MM.1S (cell line): ENCODE measurements at regions not wholly inside any gene's neighbourhood (a gene's known extent, or its start where the extent isn't known, plus 50 kb on each side); places are given as distances from the start of the nearest gene placed in this dataset.
"Not testable (repeated sequence)": the region's sequence is repeated elsewhere in the genome, so short reads cannot be mapped to it uniquely, and the experiment has no call there.

Experiments used
- DNase-seq: peaks from one replicate; pipeline ENCODE4 v3.0.0-alpha.2; 2015
- H2AFZ ChIP-seq: fragments of 300-600 bp; sonication (generic); 2 replicates; pipeline ENCODE4 v1.6.0; 2016; ENCODE audit warnings: antibody characterized with exemption, low read length
- H3F3A ChIP-seq: fragments of 300-600 bp; sonication (generic); 2 replicates; pipeline ENCODE4 v1.6.1; 2016; ENCODE audit warnings: mild to moderate bottlenecking, antibody characterized with exemption, low read length, moderate library complexity, mixed read lengths; ENCODE audit not compliant: insufficient read depth
- H3K27ac ChIP-seq: fragments of 300-600 bp; sonication (generic); 2 replicates; pipeline ENCODE4 v1.5.1; 2016; ENCODE audit warnings: mild to moderate bottlenecking, low read length
- H3K27me3 ChIP-seq: fragments of 300-600 bp; sonication (generic); replicated peaks from 2 replicates; pipeline ENCODE4 v1.6.0; 2016; ENCODE audit warnings: low read length; ENCODE audit not compliant: insufficient read depth
- H3K36me3 ChIP-seq: fragments of 300-600 bp; sonication (generic); replicated peaks from 2 replicates; pipeline ENCODE4 v1.6.1; 2016; ENCODE audit warnings: mild to moderate bottlenecking, low read length, mixed read lengths; ENCODE audit not compliant: insufficient read depth
- H3K4me1 ChIP-seq: fragments of 300-600 bp; sonication (generic); 2 replicates; pipeline ENCODE4 v1.6.1; 2016; ENCODE audit warnings: low read length, mixed read lengths
- H3K4me2 ChIP-seq: fragments of 300-600 bp; sonication (generic); 2 replicates; pipeline ENCODE4 v1.6.0; 2016; ENCODE audit warnings: low read depth, low read length
- H3K4me3 ChIP-seq: fragments of 300-600 bp; sonication (generic); 2 replicates; pipeline ENCODE4 v1.5.1; 2016; ENCODE audit warnings: low read length, mixed read lengths
- H3K79me2 ChIP-seq: fragments of 300-600 bp; sonication (generic); 2 replicates; pipeline ENCODE4 v1.6.1; 2016; ENCODE audit warnings: mixed run types, low read length, mixed read lengths
- H3K9ac ChIP-seq: fragments of 300-600 bp; sonication (generic); 2 replicates; pipeline ENCODE4 v1.6.1; 2016; ENCODE audit warnings: low read length, mixed read lengths
- H3K9me2 ChIP-seq: fragments of 300-600 bp; sonication (generic); replicated peaks from 2 replicates; pipeline ENCODE4 v1.6.1; 2016; ENCODE audit warnings: mild to moderate bottlenecking, low read length, mixed read lengths; ENCODE audit not compliant: insufficient read depth
- H3K9me3 ChIP-seq: fragments of 300-600 bp; sonication (generic); replicated peaks from 2 replicates; pipeline ENCODE4 v1.6.1; 2016; ENCODE audit warnings: mild to moderate bottlenecking, low read length, mixed read lengths; ENCODE audit not compliant: insufficient read depth
- H4K20me1 ChIP-seq: fragments of 300-600 bp; sonication (generic); 2 replicates; pipeline ENCODE4 v1.6.1; 2016; ENCODE audit warnings: mild to moderate bottlenecking, low read length, moderate library complexity, mixed read lengths; ENCODE audit not compliant: insufficient read depth
- CTCF ChIP-seq: fragments of 300-600 bp; sonication (generic); IDR thresholded peaks from 2 replicates; pipeline ENCODE4 v1.5.1; 2016; ENCODE audit warnings: antibody characterized with exemption, low read length, mixed read lengths
- EZH2 ChIP-seq: fragments of 300-600 bp; sonication (generic); optimal IDR thresholded peaks from 2 replicates; pipeline ENCODE3; 2017; ENCODE audit warnings: low read depth, mild to moderate bottlenecking, antibody characterized with exemption, low read length, mixed read lengths
- EZH2phosphoT487 ChIP-seq: fragments of 300-600 bp; sonication (generic); IDR thresholded peaks from 2 replicates; pipeline ENCODE4 v1.6.1; 2018; ENCODE audit warnings: antibody characterized with exemption, low read length

- Histone ChIP-seq H3K27ac (no peak overlapping the region), H3K9me3 (no peaks in the 10 kb centered on the region), H3K27me3 (no peaks in the 10 kb centered on the region), H4K20me1 (no peaks in the 10 kb centered on the region), H3K4me3 (no peak overlapping the region), H3K4me2 (no peak overlapping the region), H3K79me2 (no peaks in the 10 kb centered on the region), H3K4me1 (no peaks in the 10 kb centered on the region), H2AFZ (no peak overlapping the region), H3F3A (no peaks in the 10 kb centered on the region), H3K36me3 (no peaks in the 10 kb centered on the region), H3K9ac (no peak overlapping the region), H3K9me2 (no peaks in the 10 kb centered on the region)
- TF ChIP-seq CTCF (no peak), EZH2 (no peak), EZH2phosphoT487 (no peak)
- DNase-seq: no peak
Measured at GRCh38 chr1:94296018-94296417, 58.6 kb upstream of the ARHGAP29 start.

- H3K4me3 ChIP-seq, H3F3A ChIP-seq, H3K4me1 ChIP-seq, H4K20me1 ChIP-seq, H3K9me2 ChIP-seq, H3K27me3 ChIP-seq, H3K79me2 ChIP-seq, H3K4me2 ChIP-seq, H3K9ac ChIP-seq, H2AFZ ChIP-seq, H3K9me3 ChIP-seq, H3K27ac ChIP-seq, DNase-seq, H3K36me3 ChIP-seq: not testable (repeated sequence)
Measured at GRCh38 chr1:94292978-94293377, 55.6 kb upstream of the ARHGAP29 start.

GRCh38 chr1:94289244-94289643 is 51.9 kb upstream of the ARHGAP29 start:
- not testable (repeated sequence) for H3F3A ChIP-seq, DNase-seq, H3K9me3 ChIP-seq, H3K9ac ChIP-seq, H2AFZ ChIP-seq, H3K36me3 ChIP-seq, H3K79me2 ChIP-seq, H3K27ac ChIP-seq, H3K4me1 ChIP-seq, H3K4me2 ChIP-seq, H4K20me1 ChIP-seq, H3K27me3 ChIP-seq, H3K4me3 ChIP-seq, H3K9me2 ChIP-seq
